SK-N-MC (cell line): ENCODE measurements at regions not wholly inside any gene's neighbourhood (a gene's known extent, or its start where the extent isn't known, plus 50 kb on each side); places are given as distances from the start of the nearest gene placed in this dataset.

Experiments used
- EZH2 ChIP-seq: fragments of 200-600 bp; sonication (generic); IDR thresholded peaks from one replicate; pipeline ENCODE4 v1.6.1; 2017; ENCODE audit warnings: antibody characterized with exemption
- POLR2AphosphoS5 ChIP-seq: IDR thresholded peaks from 2 replicates; pipeline ENCODE4 v1.6.1; 2012; ENCODE audit warnings: mild to moderate bottlenecking, low read depth, low read length, borderline replicate concordance

- TF ChIP-seq EZH2, result no peak
- no peak for TF ChIP-seq POLR2AphosphoS5
Observed at GRCh38 chr2:194411221-194411620, 1245.8 kb upstream of the SLC39A10 start.
